GM12878 (cell line): ENCODE measurements at regions not wholly inside any gene's neighbourhood (a gene's known extent, or its start where the extent isn't known, plus 50 kb on each side); places are given as distances from the start of the nearest gene placed in this dataset.

Experiments
- ATAC-seq: fragments of 200-7000 bp; cut with Tn5 transposase; 3 replicates; pipeline ENCODE4 v1.9.1; 2020; ENCODE audit warnings: mild to moderate bottlenecking, moderate library complexity
- BruUV-seq: library from RNA; stranded (reverse); fragments of 400-500 nt; replicated peaks from 2 replicates; lab custom pipeline; 2021; lab: Mats Ljungman, UMichigan
- CTCF ChIA-PET: fragments of 300-600 bp; sonication (Branson Sonifier 250); formaldehyde crosslinking; extraction: SDS; loops from one replicate; lab custom pipeline; 2021; ENCODE audit warnings: inconsistent platforms; lab: Yijun Ruan, JAX
- POLR2A ChIA-PET: fragments of 350-600 bp; formaldehyde crosslinking; extraction: SDS; loops from one replicate; lab custom pipeline; 2021; ENCODE audit warnings: inconsistent platforms; lab: Charles Lee
- RAD21 ChIA-PET: fragments of 300-600 bp; sonication (Branson Sonifier 250); formaldehyde crosslinking; loops from one replicate; lab custom pipeline; 2023; ENCODE audit warnings: antibody characterized with exemption; ENCODE audit not compliant: unreplicated experiment; lab: Charles Lee
- SMC1A ChIA-PET: fragments of 300-600 bp; sonication (Branson Sonifier 250); formaldehyde crosslinking; loops from one replicate; lab custom pipeline; 2023; ENCODE audit not compliant: unreplicated experiment, uncharacterized antibody; lab: Charles Lee
- DNase-seq: peaks from one replicate; pipeline ENCODE4 v3.0.0-alpha.2; 2011; ENCODE audit warnings: low read depth, low spot score
- FAIRE-seq: peaks from 3 replicates; lab custom pipeline; 2011; peaks lifted over from hg19 to GRCh38; lab: Jason Lieb, UNC
- H2AFZ ChIP-seq: 2 replicates; pipeline ENCODE4 v1.6.0; 2011; ENCODE audit warnings: low read depth, low read length, control low read depth; ENCODE audit not compliant: control insufficient read depth
- H3K27ac ChIP-seq: 2 replicates; pipeline ENCODE4 v1.5.1; 2011; ENCODE audit warnings: control low read depth; ENCODE audit not compliant: control insufficient read depth, insufficient read depth
- H3K27me3 ChIP-seq, 2 experiments: replicated peaks in 1 of 2; 2 replicates each; pipeline versions ENCODE4 v1.6.0 to v1.6.1; 2011; ENCODE audit warnings: low read length in 1 of 2; ENCODE audit not compliant: control insufficient read depth in 2 of 2, insufficient read depth in 2 of 2
- H3K36me3 ChIP-seq, 2 experiments: 2 replicates each; pipeline ENCODE4 v1.5.1; 2011; ENCODE audit warnings: low read length in 1 of 2; ENCODE audit not compliant: control insufficient read depth in 2 of 2, insufficient read depth in 2 of 2
- H3K4me1 ChIP-seq: 2 replicates; pipeline ENCODE4 v1.6.1; 2011; ENCODE audit warnings: mild to moderate bottlenecking, low read length, moderate library complexity, mixed read lengths; ENCODE audit not compliant: control insufficient read depth, insufficient read depth
- H3K4me2 ChIP-seq: 2 replicates; pipeline ENCODE4 v1.6.0; 2011; ENCODE audit warnings: control low read depth; ENCODE audit not compliant: control insufficient read depth, insufficient read depth
- H3K4me3 ChIP-seq: fragments of 200-600 bp; sonication (generic); 2 replicates; pipeline ENCODE4 v1.5.1; 2016
- H3K79me2 ChIP-seq: 2 replicates; pipeline ENCODE4 v1.6.0; 2011; ENCODE audit warnings: low read length; ENCODE audit not compliant: control insufficient read depth, insufficient read depth
- H3K9ac ChIP-seq: 2 replicates; pipeline ENCODE4 v1.8.0; 2011; ENCODE audit warnings: low read length, control low read depth, mixed read lengths; ENCODE audit not compliant: control insufficient read depth, insufficient read depth
- H3K9me3 ChIP-seq: replicated peaks from 3 replicates; pipeline ENCODE4 v1.5.1; 2011; ENCODE audit warnings: mild to moderate bottlenecking, low read length; ENCODE audit not compliant: control insufficient read depth, insufficient read depth
- H4K20me1 ChIP-seq: 2 replicates; pipeline ENCODE4 v1.6.0; 2011; ENCODE audit not compliant: control insufficient read depth, insufficient read depth
- BCLAF1 ChIP-seq: fragments of 450-650 bp; IDR thresholded peaks from 2 replicates; pipeline ENCODE4 v1.6.1; 2017; ENCODE audit warnings: antibody characterized with exemption, mild to moderate bottlenecking, moderate library complexity
- CBFB ChIP-seq: IDR thresholded peaks from 2 replicates; pipeline ENCODE4 v1.6.1; 2016; ENCODE audit warnings: antibody characterized with exemption, low read depth
- CHD1 ChIP-seq: IDR thresholded peaks from 2 replicates; pipeline ENCODE4 v1.6.1; 2012; ENCODE audit warnings: low read depth, low read length, improper control_type of control experiment
- ETV6 ChIP-seq, 2 experiments: fragments of 450-650 bp in 1 of 2; IDR thresholded peaks in 1 of 2; conservative IDR thresholded peaks in 1 of 2; 2 replicates each; pipeline ENCODE4 v1.6.1; 2014; ENCODE audit warnings: antibody characterized with exemption in 1 of 2, borderline replicate concordance in 1 of 2, low read depth in 1 of 2, mild to moderate bottlenecking in 1 of 2, moderate library complexity in 1 of 2
- FOXM1 ChIP-seq: IDR thresholded peaks from 2 replicates; pipeline ENCODE4 v1.6.1; 2012; ENCODE audit warnings: low read depth, mild to moderate bottlenecking, inconsistent platforms, low read length, moderate library complexity
- HCFC1 ChIP-seq: fragments of 150-350 bp; IDR thresholded peaks from 2 replicates; pipeline ENCODE4 v1.6.1; 2014; ENCODE audit warnings: low read length
- HSF1 ChIP-seq: fragments of 150-350 bp; IDR thresholded peaks from 2 replicates; pipeline ENCODE4 v1.6.1; 2014; ENCODE audit warnings: mild to moderate bottlenecking, low read depth, low read length
- MEF2B ChIP-seq: fragments of 450-650 bp; IDR thresholded peaks from 2 replicates; pipeline ENCODE4 v1.6.1; 2018; ENCODE audit warnings: mild to moderate bottlenecking, moderate library complexity; ENCODE audit not compliant: partially characterized antibody, poor library complexity, severe bottlenecking
- NBN ChIP-seq: fragments of 450-650 bp; IDR thresholded peaks from 2 replicates; pipeline ENCODE4 v1.6.1; 2016
- PKNOX1 ChIP-seq: fragments of 450-650 bp; IDR thresholded peaks from 2 replicates; pipeline ENCODE4 v1.6.1; 2016; ENCODE audit warnings: mild to moderate bottlenecking
- POU2F2 ChIP-seq: IDR thresholded peaks from 3 replicates; pipeline ENCODE4 v1.6.1; 2011; ENCODE audit warnings: low read depth, mild to moderate bottlenecking, low read length, borderline replicate concordance
- RELA ChIP-seq: fragments of 450-650 bp; IDR thresholded peaks from 2 replicates; pipeline ENCODE4 v1.8.0; 2014; ENCODE audit warnings: borderline replicate concordance; ENCODE audit not compliant: partially characterized antibody
- RELB ChIP-seq: fragments of 450-650 bp; IDR thresholded peaks from 2 replicates; pipeline ENCODE4 v1.6.1; 2017; ENCODE audit warnings: low read depth, mild to moderate bottlenecking, moderate library complexity
- SUZ12 ChIP-seq: fragments of 200-600 bp; sonication (generic); IDR thresholded peaks from one replicate; pipeline ENCODE4 v1.6.1; 2018; ENCODE audit warnings: antibody characterized with exemption, mild to moderate bottlenecking; ENCODE audit not compliant: unreplicated experiment
- TCF12 ChIP-seq: IDR thresholded peaks from 2 replicates; pipeline ENCODE4 v1.6.1; 2011; ENCODE audit warnings: low read depth, mild to moderate bottlenecking, low read length
- ZBED1 ChIP-seq: IDR thresholded peaks from 2 replicates; pipeline ENCODE4 v1.6.1; 2016; ENCODE audit warnings: borderline replicate concordance
- ZNF622 ChIP-seq: fragments of 450-650 bp; IDR thresholded peaks from 2 replicates; pipeline ENCODE4 v1.6.1; 2017; ENCODE audit warnings: mild to moderate bottlenecking, inconsistent platforms
- WGBS: methylation state at CpG from one replicate; pipeline ENCODE4 v1.1.6; 2016; ENCODE audit warnings: low lambda C conversion rate; ENCODE audit not compliant: insufficient replicate concordance, insufficient coverage; ENCODE audit errors: missing lambda C conversion rate; 5-methylcytosine and 5-hydroxymethylcytosine counted together
- in situ Hi-C: fragments of 300-500 bp; cut with MboI; formaldehyde crosslinking; loops from 9 replicates; pipeline ENCODE4 v1.14.3; 2018; ENCODE audit warnings: mixed read lengths
- intact Hi-C: fragments of 100-400 bp; cut with micrococcal nuclease; formaldehyde crosslinking; loops from one replicate; pipeline ENCODE4 v1.14.2; 2022; ENCODE audit not compliant: unreplicated experiment

- SMC1A ChIA-PET = interaction anchor here (1.0 to 1.7 kb wide), 5 partner anchors 13 to 151 kb away, joined by 3 to 5 read pairs (median 3); no protein-coding TSS in a partner anchor
- no peaks in the 10 kb centered on the region for H4K20me1 ChIP-seq
- H3K9me3 ChIP-seq = peaks cover 2% of the 10 kb centered on the region; the same call in 2 of the 3 replicates
- TF ChIP-seq ZBED1 (no peak), RELB (no peak), CBFB (no peak), SUZ12 (no peak), POU2F2 (no peak), ETV6 (conservative IDR thresholded peaks at IDR 0.05 in 1 of 2, IDR thresholded peaks at IDR 0.05 in 1 of 2; ENCODE audit: borderline replicate concordance in 1 of 2, low read depth in 1 of 2) (no peak), MEF2B (no peak), TCF12 (no peak), HSF1 (no peak), FOXM1 (no peak), ZNF622 (no peak), RELA (no peak), CHD1 (no peak), NBN (no peak), HCFC1 (no peak), PKNOX1 (no peak), BCLAF1 (no peak)
- TF ChIP-seq, all 136 proteins: peak for 0
- no peak for FAIRE-seq
- no peak overlapping the region for H2AFZ ChIP-seq
- in situ Hi-C loops (loop anchor here (5.0 to 25.0 kb wide), 4 partner anchors 922 to 1897 kb away; no protein-coding TSS in a partner anchor), intact Hi-C loops (no loop called here)
- no peaks in the 10 kb centered on the region for H3K79me2 ChIP-seq
- RAD21 ChIA-PET = interaction anchor here (0.9 to 1.2 kb wide), 2 partner anchors 15 to 113 kb away, joined by 4 to 5 read pairs; no protein-coding TSS in a partner anchor
- 69% methylated on average over 3 of the region's 3 CpGs for WGBS
- no peak for DNase-seq
- CTCF ChIA-PET = no interaction called here
- H3K4me3 ChIP-seq = no peak overlapping the region
- no peak overlapping the region for H3K4me2 ChIP-seq
- no peak overlapping the region for H3K27ac ChIP-seq
- POLR2A ChIA-PET = interaction anchor here (1.3 to 2.1 kb wide), 2 partner anchors 15 to 18 kb away, joined by 4 to 9 read pairs; no protein-coding TSS in a partner anchor
- no TSS peak for BruUV-seq
- peaks cover 1% of the 10 kb centered on the region for H3K4me1 ChIP-seq
- H3K36me3 ChIP-seq = no peaks in the 10 kb centered on the region
- H3K9ac ChIP-seq = no peak overlapping the region
- no peaks in the 10 kb centered on the region for H3K27me3 ChIP-seq
- ATAC-seq = no peak
Observed at GRCh38 chr17:72534776-72535175, 414.0 kb downstream of the SOX9 start.
